ENCODE measurements at regions not wholly inside any gene's neighbourhood (a gene's known extent, or its start where the extent isn't known, plus 50 kb on each side); places are given as distances from the start of the nearest gene placed in this dataset.
"Not testable (repeated sequence)": the region's sequence is repeated elsewhere in the genome, so short reads cannot be mapped to it uniquely, and the experiment has no call there.

DNA sequence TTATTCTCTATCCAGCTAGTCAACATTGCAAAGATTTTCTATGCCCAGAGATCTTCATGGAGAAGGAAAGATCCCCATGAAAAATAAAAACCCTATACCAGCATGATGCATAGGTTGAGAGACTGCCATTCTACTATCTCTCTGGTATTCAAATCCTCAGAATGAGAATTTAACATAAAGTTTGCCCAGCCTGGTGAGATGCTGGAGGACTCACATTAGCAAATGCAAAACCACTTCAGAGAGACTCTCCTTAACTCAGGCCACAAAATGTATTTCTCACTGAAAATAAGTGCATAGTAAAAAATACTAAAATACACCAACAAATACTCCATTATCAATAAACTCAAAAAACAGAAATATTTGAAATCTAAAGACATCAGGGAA lies 430.0 kb upstream of the RUNX1 start:
- no peak for DNase-seq

DNA sequence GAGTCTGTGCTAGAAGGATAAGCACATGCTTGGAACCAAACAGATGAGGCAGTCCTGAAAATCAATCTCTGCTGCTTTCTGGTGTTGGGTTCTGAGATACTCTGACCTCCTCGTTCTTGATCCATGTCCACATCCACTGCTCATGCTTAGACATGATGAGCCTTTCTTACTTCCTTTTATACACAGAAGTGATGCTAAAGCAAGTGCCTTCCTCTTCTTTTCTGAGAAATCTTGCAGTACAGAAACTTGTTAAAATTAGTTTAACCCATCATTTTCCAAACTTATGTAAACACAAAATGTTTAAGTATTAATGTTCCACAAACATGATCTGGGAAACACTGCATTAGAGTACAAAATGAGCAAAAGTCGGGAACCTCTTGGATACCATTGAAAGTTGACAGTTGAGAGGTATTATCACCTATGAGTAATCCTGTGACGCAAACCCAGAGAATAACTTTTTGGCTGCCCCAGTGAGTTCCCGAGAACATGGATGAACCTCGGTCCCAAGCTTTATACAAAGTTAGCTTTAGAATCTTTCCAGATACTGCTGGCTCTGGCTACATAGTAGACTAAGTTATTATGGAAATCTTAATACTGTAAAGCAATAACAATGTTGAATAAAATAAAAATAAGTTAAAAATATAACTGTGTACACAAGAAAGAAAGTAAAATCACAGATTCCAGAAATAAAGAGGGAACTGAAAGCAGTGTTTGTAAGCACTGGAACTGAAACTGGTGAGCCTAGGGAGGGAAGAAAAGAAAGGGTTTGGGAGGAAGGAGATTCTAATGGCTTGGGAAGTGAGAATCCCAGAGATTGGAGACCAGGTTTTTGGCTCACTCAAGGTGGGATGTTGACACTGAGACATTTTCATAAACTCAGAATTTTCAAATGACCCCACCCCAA lies 429.3 kb upstream of the RUNX1 start:
- no peak for DNase-seq

DNA sequence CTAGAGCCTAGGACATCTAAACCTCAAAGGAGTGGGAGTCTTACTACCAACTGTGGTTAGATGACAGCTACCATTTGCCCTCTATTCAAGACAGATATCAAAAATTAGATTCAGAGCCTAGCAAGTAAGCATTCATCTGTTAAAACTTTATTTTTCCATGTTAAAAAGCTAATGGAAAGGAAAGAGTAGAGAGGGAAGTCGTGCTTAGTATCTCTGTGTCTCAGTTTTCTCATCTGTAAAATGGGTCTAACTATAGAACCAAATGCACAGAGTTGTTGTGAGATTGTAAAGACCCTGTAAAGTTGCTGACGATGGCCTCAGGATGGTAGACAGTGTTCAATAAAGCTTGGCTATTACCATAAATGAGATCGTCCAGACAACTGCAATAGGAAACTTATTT lies 428.5 kb upstream of the RUNX1 start:
- no peak for DNase-seq

DNA sequence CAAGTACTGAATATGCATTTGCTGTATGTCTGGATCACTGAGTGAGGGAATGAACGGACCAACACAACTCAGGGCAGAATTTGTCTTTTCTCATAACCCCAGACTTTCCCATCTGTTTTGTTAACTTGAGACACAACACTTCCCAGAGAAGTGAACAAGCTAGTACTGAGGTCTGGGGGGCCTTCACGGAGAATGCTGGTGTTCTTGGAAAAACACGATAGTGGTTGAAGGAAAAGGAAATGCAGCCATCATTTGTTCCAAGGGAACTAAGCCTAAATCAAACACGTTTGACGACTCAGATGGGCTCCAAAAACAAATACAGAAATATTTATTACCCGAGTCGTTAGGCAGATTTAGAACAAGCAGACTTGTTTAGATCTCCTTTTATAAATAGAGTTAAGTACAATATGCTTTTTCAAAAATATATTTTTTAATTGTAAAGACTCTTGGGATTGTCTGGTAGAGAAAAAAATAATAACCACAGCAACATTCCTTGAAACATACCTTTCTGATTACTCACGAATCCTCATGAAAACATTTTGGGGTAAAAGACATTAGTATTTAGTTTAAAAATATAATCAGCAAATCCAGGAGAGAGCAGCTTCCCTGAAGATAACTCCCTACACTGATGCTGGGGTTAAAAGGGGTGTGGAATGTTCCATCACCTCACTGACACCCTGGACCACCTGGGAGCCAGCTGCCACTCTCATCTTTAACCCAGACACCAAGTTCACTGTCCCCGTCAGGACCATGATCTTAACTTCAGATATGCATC lies 427.7 kb upstream of the RUNX1 start:
- DNase-seq, result no peak

DNA sequence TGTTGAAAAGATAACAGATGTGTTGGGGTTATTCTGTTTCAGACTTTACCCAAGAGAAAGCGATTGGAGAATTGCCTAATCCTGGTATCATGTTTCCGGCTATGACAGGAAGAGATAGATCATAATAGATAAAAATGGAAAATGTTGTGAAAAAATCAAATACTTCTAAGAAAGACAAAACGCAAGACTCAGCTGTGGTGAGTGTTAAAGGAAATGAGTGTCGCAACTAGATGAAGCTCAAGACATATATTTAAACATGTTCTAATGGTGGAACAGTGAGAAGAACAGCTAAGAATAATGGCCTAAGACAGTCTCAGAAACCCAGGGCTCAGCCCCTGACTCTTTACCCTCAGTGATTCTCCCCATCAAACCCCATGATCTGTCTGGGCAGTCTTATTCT lies 426.7 kb upstream of the RUNX1 start:
- DNase-seq, result no peak

DNA sequence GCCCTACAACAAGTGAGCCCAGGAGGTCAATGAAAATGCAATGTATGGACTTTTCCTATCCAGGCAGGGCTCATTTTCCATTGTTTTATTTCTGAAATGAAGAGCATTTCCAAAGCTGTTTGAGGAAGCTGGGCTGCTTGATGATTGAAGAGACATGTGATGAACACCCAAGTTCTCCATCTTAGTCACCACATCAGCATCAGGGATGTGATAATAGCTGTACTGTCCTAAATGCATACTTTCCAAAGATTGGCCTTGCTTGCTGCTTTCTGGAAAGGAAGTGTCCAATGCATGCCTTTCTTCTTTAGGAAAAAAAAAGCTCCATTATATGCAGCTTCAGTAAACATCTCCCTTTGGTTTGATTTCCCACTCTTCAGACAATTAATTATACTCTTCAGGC lies 425.9 kb upstream of the RUNX1 start:
- no peak for DNase-seq

DNA sequence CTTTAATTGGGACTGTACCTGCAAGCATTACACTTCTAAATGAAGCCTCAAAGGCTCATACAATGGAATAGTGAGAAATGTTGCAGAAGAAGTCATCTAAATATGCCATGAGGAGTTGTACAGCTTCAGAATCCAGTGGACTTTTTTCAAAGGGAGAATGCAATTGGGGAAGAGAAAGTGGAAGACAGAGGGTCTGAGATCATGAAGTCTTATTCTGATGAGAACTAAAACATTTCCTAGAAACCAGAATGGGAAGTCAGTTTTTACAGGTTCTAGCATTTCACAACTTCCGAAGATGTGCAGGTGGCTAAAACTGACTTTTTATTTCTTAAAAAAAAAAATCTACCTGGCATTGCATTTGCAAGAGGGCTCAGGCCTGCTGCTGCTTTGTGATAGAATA lies 424.4 kb upstream of the RUNX1 start:
- DNase-seq, result no peak

DNA sequence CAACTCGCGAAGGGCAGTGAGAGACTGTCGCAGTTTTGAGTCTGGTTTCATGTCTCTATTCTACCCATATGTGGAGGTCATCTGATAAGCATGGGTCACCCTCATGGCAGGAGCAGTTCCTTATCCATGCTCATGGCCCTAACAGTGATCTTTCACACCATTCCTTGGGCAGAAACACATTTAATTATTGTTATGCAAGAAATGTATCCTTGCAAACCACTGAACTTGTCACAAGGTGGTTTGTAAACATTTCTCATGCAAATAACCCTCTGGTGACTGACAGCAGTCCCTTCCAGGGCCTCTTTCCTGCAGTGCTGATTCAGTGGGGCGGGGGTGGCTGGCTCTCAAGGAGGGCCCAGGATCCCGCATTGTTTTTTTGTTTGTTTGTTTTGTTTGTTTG lies 421.4 kb upstream of the RUNX1 start:
- DNase-seq, result no peak

DNA sequence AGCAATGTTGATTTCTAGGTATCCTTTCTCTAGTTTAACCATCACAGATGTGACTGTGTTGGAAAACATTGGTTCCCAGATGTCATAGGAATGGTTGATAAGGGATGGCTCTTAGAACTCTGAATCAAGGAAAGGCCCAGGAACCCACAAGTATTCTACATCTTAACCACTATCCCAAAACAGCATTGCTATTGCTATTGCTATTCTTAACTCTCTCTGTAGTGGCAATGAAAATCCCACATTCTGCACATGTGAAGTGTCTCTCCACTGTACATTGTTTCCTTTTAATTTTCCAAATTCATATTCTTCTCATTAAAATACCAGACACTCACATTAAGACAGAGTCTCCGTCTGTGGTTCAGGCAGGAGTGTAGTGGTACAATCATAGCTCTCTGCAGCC lies 420.4 kb upstream of the RUNX1 start:
- no peak for DNase-seq

DNA sequence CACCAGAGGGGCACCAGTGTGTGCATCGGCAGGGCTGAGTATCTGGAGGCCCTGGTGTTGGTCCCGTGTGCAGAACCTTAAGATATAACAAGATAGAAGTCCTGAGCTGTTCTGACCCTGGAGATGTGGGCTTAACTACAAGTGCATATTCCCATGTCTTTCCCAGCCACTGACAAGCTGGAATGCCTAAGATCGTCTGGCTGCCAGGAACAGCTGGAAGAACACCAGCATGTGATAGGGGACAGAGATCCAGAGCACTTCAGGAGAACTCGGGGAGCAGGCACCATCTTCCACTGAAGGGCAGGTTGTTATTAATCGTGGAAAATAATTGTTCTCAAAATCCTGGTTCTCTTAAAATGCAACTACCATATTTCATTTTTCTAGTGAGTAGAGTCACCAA lies 419.9 kb upstream of the RUNX1 start:
- DNase-seq, result no peak

DNA sequence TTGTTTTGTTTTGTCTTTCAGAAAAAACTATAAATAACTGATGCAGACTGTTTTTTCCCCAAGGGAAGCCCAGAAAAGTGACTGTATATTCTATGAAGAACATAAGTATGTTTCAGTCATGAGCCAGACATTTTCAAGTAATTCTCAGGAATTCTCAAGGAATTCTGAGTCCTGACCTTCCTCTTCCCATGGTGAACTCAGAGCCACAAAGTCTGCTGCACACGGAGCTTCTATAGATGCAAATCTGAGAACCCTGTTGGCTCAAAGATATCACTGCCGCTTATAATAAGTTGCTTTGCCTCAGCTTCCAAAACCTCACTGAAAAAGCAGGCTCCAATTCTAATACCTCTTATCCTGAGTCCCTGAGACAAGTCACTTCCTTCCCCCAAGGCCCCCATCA lies 418.5 kb upstream of the RUNX1 start:
- DNase-seq, result no peak

DNA sequence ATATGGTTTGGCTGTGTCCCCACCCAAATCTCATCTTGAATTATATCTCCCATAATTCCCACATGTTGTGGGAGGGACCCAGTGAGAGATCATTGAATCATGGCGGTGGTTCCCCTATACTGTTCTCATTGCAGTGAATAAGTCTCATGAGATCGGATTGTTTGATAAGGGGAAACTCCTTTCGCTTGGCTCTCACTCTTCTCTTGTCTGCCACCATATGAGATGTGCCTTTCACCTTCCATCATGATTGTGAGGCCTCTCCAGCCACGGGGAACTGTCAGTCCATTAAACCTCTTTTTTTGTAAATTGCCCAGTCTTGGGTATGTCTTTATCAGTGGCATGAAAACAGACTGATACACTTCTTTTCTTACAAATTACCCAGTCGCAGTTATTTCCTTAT lies 417.6 kb upstream of the RUNX1 start:
- not testable (repeated sequence) for DNase-seq

DNA sequence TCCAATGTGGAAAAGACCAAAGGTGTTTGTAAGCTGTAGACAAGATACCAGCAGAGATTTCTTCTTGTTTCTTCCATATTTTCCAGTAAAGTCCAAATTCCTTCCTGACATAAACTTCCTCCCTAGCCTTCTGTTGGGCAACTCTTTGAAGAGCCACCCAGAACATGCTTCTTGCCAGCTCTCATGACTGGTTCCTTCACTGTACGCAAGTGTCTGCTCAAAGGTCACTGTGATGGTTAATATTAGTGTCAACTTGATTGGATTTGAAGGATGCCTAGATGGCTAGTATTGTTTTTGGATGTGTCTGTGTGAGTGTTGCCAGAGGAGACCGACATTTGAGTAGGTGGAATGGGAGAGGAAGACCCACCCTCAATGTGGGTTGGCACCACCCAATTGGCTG lies 416.6 kb upstream of the RUNX1 start:
- no peak for DNase-seq

DNA sequence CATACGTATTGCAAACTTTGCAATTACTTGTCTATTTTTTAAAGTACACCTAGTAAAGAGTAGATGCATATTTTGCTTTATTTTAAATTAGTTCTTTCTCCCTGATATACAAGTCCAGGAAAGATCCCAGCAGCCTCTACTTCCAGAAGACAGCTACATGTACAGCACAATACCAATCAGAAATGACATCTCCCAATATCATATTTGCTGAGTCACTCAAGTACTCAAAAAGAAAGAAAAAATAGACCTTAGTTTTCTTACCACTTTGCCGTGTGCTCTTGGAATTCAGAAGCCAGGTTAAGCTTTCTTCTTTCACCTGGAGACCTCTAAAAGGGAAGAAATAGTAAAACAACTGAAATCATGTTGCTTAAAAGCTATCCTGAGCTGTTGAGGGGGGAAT lies 412.6 kb upstream of the RUNX1 start:
- no peak for DNase-seq

DNA sequence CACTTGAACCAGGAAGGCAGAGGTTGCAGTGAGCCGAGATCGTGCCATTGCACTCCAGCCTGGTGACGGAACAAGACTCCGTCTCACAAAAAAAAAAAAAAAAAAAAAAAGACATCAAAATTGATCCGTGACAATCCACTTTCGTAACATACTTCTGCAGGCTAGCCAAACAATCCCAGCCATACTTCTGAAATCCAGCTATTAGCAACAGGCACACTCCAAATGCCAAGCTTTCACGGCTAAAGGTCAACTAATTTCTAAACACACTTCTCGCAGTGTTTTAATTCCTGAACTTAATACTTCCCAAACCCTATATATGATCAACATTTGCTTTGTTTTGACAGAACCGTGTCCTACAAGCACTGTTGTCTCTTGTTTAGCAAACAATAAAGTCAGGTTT lies 411.3 kb upstream of the RUNX1 start:
- DNase-seq, result no peak

DNA sequence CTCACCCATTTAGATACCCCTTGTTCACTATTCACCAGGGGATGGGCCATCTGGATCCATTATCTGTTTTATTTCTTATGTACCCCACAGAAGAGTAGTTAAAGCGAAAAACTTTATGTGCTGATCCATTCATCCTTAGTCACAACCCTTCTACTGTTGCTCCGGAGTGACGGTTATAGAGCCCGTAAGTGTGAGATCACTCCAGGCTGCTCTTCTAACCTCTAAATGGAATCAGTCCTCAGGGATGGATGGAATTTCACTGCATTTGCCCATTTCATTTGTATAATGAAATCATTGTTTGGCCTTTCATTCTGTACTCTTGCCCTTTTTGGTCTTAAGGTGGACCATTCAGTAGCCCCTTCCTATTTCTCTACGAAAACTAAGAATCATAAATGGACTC lies 409.3 kb upstream of the RUNX1 start:
- no peak for DNase-seq

DNA sequence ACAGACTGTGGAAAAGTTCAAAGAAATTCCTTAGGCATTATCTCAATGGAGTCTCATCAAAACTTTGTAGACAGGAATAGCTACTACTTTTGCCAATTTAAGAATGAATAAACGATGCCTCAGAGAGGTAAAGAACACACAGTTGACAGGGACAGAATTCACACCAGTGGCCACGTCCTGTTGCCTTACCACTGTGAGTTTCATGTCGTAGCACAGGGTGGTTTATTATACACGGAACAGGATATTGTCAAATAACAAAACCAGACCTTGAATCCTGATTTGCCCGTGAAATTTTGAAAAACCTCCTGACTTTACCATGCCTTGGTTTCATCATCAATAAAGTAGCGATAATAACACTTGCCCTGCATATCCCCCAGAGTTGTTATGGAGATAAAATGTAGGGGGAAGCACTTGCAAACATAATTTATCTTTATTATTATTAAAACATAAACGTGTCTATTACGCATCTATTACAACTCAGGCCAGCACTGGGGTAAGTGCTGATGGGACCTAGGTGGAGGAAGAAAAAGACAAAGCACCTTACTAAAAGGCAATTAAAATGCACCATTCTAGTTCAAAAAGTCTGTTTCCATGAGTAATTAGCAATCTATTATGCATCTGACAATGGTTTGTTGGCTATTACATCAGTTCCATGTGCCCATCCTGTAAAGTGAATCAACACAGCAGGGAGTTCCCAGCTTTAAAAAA lies 408.1 kb upstream of the RUNX1 start:
- DNase-seq, result no peak

DNA sequence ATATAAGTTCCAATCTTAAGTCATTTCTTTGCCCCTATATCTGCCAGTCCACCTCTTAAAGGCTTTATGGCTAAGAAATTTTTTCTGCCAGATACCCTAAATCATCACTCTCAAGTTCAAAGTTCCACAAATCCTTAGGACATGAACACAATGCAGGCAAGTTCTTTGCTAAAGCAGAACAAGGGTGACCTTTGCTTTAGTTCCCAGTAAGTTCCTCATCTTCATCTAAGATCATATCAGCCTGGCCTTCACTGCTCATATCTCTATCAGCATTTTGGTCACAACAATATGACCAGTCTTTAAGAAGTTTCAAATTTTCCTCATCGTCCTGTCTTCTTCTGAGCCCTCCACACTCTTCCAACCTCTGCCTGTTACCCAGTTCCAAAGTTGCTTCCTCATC lies 402.2 kb upstream of the RUNX1 start:
- no peak for DNase-seq

DNA sequence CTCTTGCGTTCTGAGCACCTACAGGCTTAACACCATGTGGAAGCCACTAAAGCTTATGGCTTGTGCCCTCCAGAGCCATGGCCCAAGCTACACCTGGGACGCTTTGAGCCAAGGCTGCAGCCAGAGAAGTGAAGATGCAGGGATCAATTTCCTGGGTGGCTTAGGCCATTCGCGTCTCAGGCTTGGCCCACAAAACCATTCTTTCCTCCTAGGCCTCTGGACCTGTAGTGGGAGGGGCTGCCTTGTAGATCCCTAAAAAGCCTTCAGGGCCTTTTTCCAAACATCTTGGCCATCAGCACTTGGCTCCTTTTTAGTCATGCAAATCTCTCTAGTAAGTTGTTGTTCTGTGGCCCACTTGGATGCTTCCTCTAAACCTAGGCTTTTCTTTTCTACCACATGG lies 401.7 kb upstream of the RUNX1 start:
- no peak for DNase-seq

DNA sequence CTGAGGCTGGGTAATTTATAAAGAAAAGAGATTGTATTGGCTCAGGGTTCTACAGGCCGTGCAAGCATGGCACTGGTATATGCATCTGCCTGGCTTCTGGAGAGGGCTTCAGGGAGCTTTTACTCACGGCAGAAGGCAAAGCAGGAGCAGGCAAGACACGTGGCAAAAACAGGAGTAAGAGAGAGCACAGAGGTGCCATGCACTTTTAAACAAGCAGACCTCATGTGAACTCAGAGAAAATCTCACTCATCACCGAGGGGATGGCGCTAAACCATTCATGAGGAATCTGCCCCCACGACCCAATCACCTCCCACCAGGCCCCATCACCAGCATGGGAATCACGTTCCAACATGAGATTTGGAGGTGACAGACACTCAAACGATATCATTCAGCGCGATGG lies 400.7 kb upstream of the RUNX1 start:
- no peak for DNase-seq

DNA sequence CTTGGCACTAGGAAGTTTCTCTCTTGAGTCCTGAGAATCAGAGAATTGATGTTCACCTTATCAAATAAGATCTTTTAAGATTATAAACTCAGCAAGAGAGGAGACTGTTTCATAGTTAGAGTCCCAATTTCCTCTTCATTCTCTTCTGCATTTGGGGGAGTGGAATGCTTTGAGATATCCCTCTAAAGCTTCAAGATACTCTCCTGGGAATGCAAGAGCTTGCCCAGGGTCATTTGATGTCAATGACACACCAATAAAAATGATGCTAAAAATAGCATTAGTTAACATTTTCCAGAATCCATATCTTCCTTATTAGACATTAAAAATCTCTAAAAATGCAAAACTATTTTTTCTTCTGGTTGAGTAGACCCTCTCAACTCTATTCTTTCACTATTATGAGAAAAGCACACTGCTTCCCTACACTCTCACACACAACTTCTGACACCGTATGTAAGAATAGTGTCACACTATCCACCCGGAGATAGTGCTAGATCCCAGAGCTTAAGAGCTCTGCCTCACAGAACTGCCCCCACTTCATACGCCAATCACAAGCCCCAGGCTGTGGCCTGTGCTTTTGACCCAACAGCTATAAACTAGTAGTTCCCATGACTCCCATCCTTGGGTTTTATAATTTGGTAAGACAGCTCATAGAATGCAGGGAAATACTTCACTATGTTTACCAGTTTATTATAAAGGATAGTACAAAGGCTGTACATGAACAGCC lies 399.9 kb upstream of the RUNX1 start:
- DNase-seq, result no peak

DNA sequence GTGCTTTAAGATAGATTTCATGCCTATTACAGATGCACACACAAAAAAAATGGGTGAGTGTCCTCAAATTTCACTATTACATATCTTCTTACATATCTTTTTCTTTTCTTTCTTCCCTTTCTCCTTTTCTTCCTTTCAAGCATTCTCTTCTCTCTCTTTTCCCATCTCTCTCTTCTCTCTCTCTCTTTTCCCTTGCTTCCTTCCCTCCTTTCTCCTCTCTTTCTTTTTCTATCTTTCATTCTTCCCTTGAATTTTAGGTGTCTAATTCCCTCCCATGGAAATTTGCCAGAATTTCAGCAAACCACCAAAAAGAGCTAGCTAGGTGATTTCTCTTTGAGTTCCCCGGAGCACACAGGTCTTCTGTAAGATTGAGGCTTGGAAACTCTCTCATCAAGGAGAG lies 395.3 kb upstream of the RUNX1 start:
- no peak for DNase-seq

Measured in stimulated activated CD4-positive, alpha-beta T cell treated with anti-CD3 and anti-CD28 coated beads, Interleukin-12 subunit alpha, Interleukin-12 subunit beta, amount 100 ng/mL, for 4 hours (primary cell).